Mesodermal cell (in vitro differentiated cells): ENCODE measurements at regions not wholly inside any gene's neighbourhood (a gene's known extent, or its start where the extent isn't known, plus 50 kb on each side); places are given as distances from the start of the nearest gene placed in this dataset.

Experiments
- H3K27ac ChIP-seq: 2 replicates; pipeline ENCODE4 v1.7.0; 2013; ENCODE audit warnings: mild to moderate bottlenecking, low read depth, low read length, moderate library complexity; ENCODE audit not compliant: severe bottlenecking
- H3K36me3 ChIP-seq: 2 replicates; pipeline ENCODE4 v1.7.1; 2013; ENCODE audit warnings: mild to moderate bottlenecking, low read length, moderate library complexity; ENCODE audit not compliant: control insufficient read depth, insufficient read depth
- H3K4me1 ChIP-seq: one replicate; pipeline ENCODE4 v1.7.1; 2013; ENCODE audit warnings: mild to moderate bottlenecking, low read length; ENCODE audit not compliant: insufficient read depth, control insufficient read depth, poor library complexity, severe bottlenecking
- H3K4me3 ChIP-seq: 2 replicates; pipeline ENCODE4 v1.7.0; 2013; ENCODE audit warnings: low read length, control low read depth, mild to moderate bottlenecking; ENCODE audit not compliant: insufficient read depth, poor library complexity, severe bottlenecking; ENCODE audit errors: extremely low read depth
- H3K9me3 ChIP-seq: 2 replicates; pipeline ENCODE4 v1.7.1; 2013; ENCODE audit warnings: mild to moderate bottlenecking, low read length, moderate library complexity; ENCODE audit not compliant: control insufficient read depth
- WGBS, 2 experiments: methylation state at CpG; one replicate each; pipeline ENCODE4 v1.1.5; 2013; ENCODE audit warnings: missing lambda C conversion rate in 2 of 2; ENCODE audit not compliant: insufficient coverage in 2 of 2; 5-methylcytosine and 5-hydroxymethylcytosine counted together

DNA sequence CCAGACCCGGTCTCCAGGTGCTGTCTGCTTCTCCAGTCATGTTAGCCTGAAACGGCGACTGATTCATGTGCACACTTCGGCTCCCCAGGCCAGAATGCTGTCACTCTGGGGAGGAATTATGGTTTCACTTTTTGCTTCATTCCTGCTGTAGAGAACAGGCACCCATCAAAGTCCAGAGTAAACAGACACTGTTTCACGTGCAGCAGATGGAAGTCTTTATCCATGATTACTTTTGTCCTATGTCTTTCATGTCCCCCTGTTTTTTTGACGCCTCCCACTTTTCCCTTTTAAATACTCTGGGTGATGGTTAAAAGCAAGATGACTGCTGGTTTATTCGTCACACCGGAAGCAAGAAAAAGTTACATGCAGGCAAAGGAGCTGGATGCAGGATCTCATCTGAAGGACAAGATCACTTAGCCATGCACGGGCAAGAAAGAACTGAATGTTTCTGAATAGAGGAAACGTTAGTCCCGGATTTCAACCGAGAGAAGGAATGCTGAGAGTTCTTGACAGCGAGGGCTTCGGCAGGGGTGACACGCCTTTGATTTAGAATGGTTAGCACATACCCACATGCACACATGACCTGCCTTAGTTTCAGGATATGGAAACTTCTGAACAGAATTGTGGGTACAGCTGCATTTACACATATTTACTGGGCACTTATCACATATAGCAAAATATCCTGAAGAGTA lies 250.0 kb upstream of the KLF6 start:
- Histone ChIP-seq H3K4me1 (no peaks in the 10 kb centered on the region), H3K27ac (no peak overlapping the region), H3K36me3 (no peaks in the 10 kb centered on the region), H3K4me3 (no peak overlapping the region), H3K9me3 (no peaks in the 10 kb centered on the region)
- 94 to 100% methylated on average over 13 to 14 of the region's 15 CpGs for WGBS, 2 experiments

DNA sequence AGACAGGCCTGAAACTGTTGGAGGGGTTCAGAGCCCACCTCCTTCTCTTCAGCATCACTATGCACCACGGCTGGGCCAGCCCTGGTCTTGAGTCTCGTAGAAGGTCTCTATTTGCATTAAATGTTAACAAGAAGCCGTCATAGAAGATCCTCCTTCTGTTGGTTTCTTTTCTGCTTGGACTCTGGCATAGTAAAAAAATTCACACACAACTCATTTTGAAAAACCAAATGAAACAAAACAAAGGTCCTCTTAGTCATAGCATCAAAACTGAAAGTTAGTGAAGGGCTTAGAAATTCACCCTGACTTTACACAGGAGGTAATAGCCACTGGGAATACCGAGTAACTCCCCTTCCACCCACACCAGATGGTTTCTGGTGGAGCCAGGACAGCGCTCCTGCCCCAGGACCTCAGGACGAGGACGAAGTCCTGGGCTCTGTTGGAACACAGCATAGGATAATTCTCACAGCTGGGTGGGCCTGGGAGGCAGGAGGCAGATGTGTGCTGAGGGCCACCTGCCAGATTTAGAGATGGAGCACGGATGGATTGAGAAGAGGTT lies 248.4 kb upstream of the KLF6 start:
- no peak overlapping the region for H3K4me3 ChIP-seq
- no peaks in the 10 kb centered on the region for H3K9me3 ChIP-seq
- H3K4me1 ChIP-seq = no peaks in the 10 kb centered on the region
- no peaks in the 10 kb centered on the region for H3K36me3 ChIP-seq
- no peak overlapping the region for H3K27ac ChIP-seq
- WGBS, 2 experiments = 89 to 94% methylated on average over 3 to 6 of the region's 8 CpGs

DNA sequence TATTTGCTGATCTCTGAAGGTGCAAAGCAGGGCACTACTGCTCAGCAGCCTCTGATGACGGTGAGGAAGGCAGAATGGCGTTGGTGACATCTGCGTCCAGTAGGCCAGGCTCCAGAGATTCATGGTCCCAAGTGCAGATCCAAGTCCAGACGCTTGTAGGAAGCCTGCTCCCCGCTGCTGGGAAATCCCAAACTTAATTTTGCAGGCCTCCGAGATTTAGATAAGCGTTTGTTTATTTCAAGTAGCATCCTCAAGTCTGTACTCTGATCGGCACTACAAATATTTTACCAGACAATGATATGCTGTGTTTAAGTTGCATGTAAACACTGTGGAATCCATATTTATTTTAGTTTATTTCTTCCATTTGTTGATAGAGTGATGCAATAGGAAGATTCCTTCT lies 244.9 kb upstream of the KLF6 start:
- H3K4me3 ChIP-seq = no peak overlapping the region
- no peaks in the 10 kb centered on the region for H3K9me3 ChIP-seq
- no peaks in the 10 kb centered on the region for H3K36me3 ChIP-seq
- WGBS, 2 experiments = 89 to 91% methylated on average over 5 to 7 of the region's 8 CpGs
- peaks cover 13% of the 10 kb centered on the region for H3K4me1 ChIP-seq
- peak overlapping the region; percentile 49 for H3K27ac ChIP-seq

DNA sequence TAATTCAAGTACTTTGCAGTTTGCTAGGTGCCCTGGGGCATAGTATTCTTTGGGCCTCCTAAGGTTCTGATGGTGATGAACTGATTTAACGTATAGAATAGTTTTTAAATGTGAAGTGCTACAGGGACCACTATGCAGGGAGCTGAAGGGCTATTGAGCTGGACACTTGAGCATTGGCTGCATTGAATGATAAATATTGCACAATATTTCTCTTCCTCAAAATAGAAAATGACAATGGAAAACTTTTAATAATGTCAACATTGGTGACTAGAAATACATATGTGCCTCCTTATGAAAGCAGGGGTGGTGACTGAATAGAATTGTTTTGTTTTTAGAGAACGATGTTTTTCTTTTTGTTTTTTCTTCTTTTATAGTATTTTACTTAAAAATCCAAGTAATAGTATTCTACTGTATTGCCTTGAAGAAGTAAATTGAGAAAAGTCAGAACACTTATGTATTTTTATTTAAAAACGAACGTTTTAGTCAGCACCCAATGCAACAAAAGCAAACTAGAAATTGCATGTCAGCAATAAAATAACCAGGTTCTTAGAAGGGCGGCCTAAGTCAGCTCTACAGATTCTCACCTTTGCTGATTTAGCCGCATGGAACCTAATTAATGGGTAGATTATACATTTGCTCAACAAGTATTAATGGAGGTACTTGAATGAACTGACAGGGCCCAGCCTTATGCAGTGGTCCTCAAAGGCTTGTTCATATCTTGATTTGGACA lies 244.0 kb upstream of the KLF6 start:
- Histone ChIP-seq H3K4me1 (peaks cover 20% of the 10 kb centered on the region), H3K36me3 (no peaks in the 10 kb centered on the region), H3K4me3 (no peak overlapping the region), H3K9me3 (no peaks in the 10 kb centered on the region), H3K27ac (no peak overlapping the region)
- 87 to 100% methylated on average over 1 to 3 of the region's 6 CpGs for WGBS, 2 experiments

DNA sequence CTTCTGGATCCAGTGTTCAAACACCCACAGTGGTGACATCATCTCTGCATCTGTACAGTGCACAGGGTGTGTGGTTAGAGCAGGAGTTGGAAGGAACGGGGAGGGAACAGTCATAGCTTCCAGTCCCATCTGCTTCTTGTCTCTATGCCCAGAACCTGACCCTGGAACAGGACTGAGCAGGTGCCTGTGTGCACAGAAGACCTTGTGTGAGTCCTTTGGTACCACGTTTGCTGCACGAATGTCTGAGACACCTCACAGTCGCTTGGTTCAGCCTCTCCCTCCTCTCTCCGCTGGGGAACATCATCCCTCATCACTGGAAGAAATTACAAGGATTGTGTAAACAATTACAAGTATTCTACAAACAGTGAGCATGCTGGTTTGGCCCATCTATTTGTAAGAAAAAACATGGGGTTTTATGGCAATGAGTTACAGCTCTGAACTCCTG lies 243.0 kb upstream of the KLF6 start:
- Histone ChIP-seq H3K9me3 (no peaks in the 10 kb centered on the region), H3K4me1 (peaks cover 21% of the 10 kb centered on the region), H3K27ac (no peak overlapping the region), H3K36me3 (no peaks in the 10 kb centered on the region), H3K4me3 (no peak overlapping the region)
- WGBS, 2 experiments = 60 to 100% methylated on average over 1 of the region's 5 CpGs

DNA sequence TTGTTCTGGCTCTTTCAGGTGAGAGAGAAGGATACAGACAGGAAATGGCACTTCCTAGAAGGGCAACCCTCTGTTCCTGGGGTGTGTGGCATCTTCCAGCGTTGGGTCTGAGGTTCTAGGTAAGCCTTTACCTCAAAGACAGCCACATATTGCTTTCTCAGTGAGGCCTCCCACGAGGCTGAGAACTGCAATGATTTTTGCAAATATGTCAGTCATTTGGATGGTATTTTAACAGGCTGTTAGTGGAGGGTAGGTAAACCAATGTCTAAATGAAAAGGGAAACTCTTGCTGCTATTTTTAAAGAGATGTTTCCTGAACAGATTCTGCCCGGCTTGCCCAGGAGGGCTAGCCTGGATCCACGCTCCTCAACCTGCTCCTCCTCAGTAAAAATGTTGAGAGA lies 240.3 kb upstream of the KLF6 start:
- Histone ChIP-seq H3K9me3 (no peaks in the 10 kb centered on the region), H3K27ac (peak overlapping the region; percentile 50)
- 100% methylated on average over 1 of the region's 4 CpGs for WGBS, 2 experiments

DNA sequence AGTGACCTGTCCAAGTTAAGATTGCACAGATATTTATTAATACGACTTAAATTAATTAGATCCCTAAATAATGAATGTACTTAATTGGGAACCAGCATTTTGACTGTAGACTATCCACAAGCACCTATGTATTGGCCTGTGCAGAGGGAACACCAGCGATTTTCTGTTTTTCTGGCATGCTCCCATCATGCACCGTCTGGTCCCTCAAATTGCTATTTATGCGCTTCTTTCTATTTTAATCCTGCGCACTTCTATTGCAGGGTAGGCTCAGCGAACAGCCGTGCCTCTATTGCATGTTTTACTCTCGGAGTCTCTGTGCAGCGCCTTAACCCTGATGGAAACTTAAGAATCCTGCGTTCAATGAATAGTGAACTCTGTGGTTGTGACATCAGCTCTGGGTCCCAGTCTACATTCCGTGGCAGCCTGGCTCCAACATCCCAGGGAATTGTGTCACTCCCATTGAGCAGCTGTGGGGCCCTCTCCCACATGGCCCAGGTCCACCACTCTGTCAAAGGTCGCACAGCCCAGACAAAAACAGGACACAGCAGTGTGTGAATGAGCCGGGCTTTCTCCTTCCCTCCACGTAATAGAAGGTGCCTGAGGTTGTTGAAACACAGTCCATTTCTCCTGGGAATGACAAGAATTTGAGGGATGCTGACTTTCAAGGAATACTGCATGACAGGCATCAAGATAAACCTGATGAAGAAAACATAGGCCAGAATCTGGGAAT lies 239.7 kb upstream of the KLF6 start:
- H3K4me1 ChIP-seq = peaks cover 21% of the 10 kb centered on the region
- H3K36me3 ChIP-seq = no peaks in the 10 kb centered on the region
- peak overlapping the region; percentile 33 for H3K27ac ChIP-seq
- no peak overlapping the region for H3K4me3 ChIP-seq
- 92 to 93% methylated on average over 12 to 13 of the region's 14 CpGs for WGBS, 2 experiments
- H3K9me3 ChIP-seq = no peaks in the 10 kb centered on the region

More for the DNA sequence above, 240.3 kb upstream of the KLF6 start:
- no peaks in the 10 kb centered on the region for H3K36me3 ChIP-seq
- H3K4me3 ChIP-seq = no peak overlapping the region
- H3K4me1 ChIP-seq = peaks cover 21% of the 10 kb centered on the region

DNA sequence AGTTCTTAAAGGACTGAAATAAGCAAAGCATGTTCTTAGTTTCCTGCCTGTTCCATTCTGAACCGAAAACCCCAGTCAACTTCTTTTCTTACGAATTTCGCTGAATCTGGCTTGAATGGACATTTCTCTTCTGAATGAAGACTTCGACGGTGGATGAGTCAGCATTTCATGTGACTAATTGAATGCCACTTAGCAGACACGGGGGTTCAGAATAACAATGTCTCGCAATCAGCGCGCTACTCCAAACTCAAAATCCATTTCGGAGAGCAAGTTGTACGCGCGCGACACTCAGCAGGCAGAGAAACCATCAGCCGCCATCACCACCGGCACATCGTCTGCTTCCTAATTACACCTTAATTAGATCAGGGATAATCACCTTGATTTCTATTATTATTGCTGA lies 239.0 kb upstream of the KLF6 start:
- no peak overlapping the region for H3K27ac ChIP-seq
- H3K4me3 ChIP-seq = no peak overlapping the region
- WGBS, 2 experiments = 88 to 94% methylated on average over 14 of the region's 17 CpGs
- H3K36me3 ChIP-seq = no peaks in the 10 kb centered on the region
- H3K4me1 ChIP-seq = peaks cover 21% of the 10 kb centered on the region
- H3K9me3 ChIP-seq = no peaks in the 10 kb centered on the region

DNA sequence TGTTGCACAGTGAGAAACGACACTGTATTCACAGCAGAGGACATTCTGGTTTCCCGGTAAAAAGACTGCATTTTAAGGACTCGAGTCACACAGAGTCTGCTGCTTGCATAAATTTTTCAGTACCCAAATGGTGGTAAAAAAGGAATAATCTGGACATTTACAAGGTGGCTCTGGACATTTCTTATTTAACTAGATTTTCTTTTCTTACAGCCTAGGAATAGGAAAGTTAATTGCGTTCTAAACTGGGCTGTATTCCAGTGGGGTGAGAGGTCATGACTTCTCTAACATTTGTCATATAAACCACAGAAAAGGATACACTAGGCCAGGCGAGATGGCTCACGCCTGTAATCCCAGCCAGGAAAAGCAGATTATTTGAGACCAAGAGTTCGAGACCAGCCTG lies 237.5 kb upstream of the KLF6 start:
- Histone ChIP-seq H3K36me3 (no peaks in the 10 kb centered on the region), H3K27ac (no peak overlapping the region), H3K9me3 (no peaks in the 10 kb centered on the region), H3K4me3 (no peak overlapping the region), H3K4me1 (peaks cover 16% of the 10 kb centered on the region)
- 93 to 98% methylated on average over 5 to 6 of the region's 7 CpGs for WGBS, 2 experiments

DNA sequence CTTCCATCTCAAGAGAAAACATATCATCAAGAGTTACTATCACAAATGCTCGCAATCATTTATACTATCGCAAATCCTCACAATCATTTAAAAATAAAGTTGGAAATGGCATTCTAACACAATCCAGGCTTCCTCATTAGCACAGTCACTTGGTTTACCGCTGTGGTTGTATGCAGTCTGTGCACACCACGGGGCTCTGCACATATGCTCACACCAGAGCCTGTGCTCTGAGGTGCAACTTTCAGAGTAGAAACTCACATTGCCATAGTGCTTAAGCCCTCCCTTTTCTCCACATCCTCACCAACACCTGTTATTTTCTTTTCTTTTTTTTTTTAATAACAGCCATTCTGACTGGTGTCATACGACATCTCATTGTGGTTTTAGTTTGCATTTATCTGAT lies 235.6 kb upstream of the KLF6 start:
- Histone ChIP-seq H3K4me1 (peaks cover 19% of the 10 kb centered on the region), H3K9me3 (no peaks in the 10 kb centered on the region), H3K4me3 (no peak overlapping the region), H3K27ac (no peak overlapping the region), H3K36me3 (no peaks in the 10 kb centered on the region)
- 100% methylated on average over 4 to 5 of the region's 5 CpGs for WGBS, 2 experiments
